Non-pigmented ciliary epithelial cell (primary cell): ENCODE measurements at regions not wholly inside any gene's neighbourhood (a gene's known extent, or its start where the extent isn't known, plus 50 kb on each side); places are given as distances from the start of the nearest gene placed in this dataset.

Source experiments
- DNase-seq: peaks from one replicate; pipeline ENCODE4 v3.0.0-alpha.2; 2010; ENCODE audit warnings: low read depth

GRCh38 chr3:188066141-188066540, 87.8 kb upstream of the LPP start:
- DNase-seq = no peak

DNA sequence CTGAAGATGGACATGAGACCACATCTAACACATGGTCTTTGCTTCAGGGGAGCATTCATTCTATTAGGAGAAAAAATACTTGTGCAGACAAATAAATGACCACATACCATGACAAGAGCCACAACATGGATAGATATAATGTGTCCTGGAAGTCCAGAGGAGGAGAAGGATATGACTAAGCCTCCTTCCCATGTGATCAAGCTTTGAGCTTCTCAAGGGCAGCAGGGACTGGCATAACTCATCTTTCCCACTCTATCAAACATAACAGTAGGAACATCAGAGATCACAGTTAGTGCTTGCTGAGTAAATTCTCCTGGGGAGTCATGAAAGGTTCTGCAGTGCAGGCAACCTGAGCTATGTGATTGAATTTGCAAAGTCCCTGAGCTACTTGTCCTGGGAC, 86.0 kb upstream of the LPP start:
- DNase-seq = no peak

- no peak for DNase-seq
These were observed 85.6 kb upstream of the LPP start for GRCh38 chr3:188068342-188068741.

GRCh38 chr3:188071636-188072035, 82.3 kb upstream of the LPP start:
- DNase-seq = no peak

DNA sequence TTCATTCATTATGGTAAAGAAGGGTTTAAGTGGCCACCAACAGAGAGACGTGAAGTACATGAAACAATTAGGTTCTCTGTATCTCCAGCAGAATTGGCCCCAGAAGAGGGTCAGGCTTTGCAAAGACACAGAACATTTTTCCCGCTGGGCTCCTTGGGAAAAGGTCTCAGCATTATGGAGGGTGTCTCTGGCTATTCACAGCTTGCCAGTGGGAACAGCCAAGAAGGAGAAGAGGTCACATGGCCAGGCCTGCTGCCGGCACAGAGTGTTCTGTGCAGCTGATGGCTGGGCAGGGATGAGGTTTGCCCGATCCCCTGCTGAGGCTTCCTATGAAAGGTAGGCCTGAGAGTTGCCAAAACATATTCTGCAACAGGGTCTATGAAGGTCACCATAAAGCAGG, 77.8 kb upstream of the LPP start:
- no peak for DNase-seq

GRCh38 chr3:188077160-188077799, 76.7 kb upstream of the LPP start:
- DNase-seq = no peak

- DNase-seq = no peak
These were observed 73.9 kb upstream of the LPP start for GRCh38 chr3:188080091-188080490.

DNA sequence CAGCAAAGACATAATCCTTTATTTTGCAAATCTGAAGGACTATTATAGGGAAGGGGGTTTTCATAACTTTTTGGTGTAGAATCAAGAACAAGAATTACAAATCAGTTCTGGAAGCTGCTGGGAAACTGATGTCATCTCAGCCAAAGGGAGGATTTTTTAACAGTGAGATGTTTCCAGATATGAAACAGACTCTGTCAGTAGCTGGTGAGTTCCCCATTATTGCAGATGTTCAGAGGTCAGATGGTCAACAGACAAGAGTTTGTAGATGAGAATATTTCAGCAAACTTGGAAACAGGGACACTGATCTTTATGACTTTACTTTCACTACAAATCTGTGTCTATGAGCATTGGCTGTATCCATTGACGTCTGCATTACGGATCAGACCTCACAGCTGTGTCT, 71.9 kb upstream of the LPP start:
- DNase-seq = peak; percentile 57

GRCh38 chr3:188082450-188082849, 71.5 kb upstream of the LPP start:
- DNase-seq = no peak

DNA sequence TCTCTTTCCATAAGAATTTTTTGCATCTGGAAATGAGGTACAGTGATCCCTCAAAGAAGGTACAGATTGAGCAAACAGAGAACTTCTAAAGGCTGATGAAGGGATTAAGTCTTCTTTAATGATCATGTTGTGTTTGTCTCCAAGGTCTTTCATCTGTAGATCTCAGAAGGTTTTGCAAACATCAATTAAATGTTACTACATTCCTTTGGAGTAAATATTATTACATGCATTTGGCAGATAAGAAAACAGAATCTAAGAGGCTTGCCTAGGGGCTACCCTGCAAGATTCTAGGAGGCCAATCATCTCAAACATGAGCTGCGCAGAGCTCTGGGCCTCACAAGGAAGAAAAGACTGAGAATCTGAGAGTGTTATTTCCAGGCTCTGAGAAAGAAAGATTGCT, 70.9 kb upstream of the LPP start:
- no peak for DNase-seq

DNA sequence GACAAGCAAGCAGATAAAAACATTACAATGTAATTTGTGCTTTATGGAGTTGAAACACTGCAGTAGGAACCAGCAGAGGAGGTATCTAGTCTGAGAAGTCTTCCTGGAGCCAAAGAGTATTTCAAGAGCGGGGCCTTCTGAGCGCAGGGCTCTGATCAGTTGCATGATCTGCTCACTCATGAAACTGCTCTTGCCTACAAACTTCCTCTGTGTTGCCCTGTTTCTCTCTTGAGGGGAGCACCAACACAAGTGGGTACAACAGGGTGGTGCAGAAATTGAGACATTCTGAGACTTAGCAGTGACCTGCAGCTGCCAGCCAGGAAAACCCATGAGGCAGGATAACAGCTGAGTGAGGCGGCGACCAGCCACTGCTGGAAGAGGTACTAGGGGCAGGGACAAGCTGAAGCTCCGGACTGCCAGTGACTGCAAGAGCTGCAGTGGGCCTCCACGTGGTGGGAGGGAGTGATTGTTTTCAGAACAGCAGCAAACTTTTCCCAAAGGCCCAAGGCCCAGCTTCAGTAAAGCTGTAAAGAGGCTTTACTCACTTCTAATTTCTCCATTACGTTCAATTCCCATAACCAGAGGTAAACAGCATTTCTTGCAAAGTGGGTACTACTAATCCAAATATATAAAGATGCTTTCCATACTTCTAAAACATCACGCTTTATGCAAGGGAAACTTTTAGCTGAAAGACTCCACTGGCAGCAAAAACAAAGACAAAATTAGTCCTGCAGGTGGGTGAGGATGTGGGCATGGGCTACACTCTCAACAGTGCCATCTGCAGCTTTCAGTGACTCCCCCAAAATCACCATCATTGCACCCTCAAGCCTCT, 69.0 kb upstream of the LPP start:
- no peak for DNase-seq

DNA sequence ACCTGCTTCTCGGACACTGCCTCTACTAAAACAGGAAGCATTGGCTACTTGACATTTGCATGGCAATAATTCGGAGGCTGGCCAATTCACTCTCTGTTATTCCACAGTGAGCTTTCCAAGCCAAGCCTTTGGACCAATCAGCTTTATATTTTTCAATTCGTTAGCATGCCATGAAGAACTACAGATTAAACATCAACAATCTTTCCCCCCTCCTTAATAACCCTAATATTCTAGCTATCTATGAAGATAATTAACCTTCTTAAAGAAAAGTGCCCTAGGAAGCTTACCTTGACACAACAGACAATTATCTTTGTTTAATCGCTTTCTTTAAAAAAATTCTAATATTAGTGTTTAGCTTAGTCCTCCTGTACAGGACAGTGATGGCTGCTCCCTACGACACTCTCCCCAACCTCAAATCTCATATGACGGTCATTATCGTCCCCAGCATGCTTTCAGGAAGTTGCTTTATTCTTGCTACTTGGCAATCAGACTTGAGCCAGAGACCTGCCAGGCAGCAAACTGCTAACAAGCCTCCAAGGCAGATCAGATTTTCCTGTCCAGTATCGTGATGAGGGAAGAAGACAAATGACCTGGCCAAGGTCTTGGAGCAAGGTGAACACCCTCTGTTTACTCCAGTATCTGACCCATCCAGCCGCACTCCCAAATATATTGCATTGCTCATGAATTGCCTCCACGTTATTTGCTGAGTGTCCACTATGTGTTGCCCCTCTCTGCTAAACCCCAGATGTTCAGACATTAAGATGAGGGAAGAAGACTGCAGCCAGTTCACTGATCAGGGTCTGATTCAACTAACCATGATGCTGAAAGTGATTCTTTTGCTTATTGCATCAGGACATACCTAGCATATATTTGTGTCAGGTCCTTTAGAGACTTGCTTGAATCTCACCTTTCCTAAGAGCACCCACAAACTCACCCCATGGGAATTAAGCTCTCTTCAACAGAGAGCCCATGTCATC, 68.1 kb upstream of the LPP start:
- DNase-seq = no peak

GRCh38 chr3:188088948-188089685, 64.8 kb upstream of the LPP start:
- no peak for DNase-seq

DNA sequence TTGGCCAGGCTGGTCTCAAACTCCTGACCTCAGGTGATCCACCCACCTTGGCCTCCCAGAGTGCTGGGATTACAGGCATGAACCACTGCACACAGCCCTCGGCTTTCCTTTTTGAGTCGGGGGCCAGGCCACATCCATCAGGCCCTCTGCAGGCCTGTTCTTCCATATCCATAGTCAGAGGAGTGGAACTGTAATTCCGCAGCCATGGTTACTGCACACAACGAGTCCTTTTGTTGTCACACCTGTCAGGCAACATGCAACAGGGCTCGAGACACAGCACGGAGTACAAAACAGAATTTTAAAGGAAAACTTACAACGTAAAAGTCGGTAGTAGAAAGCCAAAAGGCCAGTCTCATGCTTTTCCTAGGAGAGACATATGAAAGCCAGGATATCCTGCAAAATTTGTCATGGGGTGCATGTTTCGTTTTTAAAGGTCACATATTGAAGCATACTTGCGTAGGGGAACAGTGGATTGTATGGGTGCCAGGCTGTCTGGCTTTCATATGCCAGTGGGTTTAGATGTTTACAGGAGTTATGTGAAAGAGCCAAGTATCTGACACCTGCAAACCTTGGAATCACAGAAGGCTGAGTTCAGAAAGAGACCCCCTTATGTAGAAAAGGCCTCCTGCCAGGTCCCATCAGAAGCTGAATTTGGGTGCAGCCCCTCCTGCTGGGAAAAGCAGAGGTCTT, 63.2 kb upstream of the LPP start:
- DNase-seq = no peak

DNA sequence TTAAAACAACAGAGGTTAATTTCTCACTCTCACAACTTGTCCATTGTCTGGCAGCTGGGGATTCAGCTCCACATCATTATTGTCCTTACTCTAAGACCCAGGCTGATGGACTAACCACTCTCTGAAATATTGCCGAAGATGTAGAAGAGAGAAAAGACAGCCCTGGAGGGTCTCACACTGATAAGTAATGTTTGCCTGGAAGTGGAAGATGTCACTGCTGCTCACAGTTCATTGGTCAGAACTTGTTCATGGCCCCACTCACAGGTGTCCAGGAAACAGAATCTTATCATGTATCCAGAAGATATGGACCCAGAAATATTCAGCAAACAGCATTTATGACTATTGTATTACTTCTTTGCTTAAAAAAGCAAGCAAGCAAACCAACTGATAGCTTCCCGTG, 62.2 kb upstream of the LPP start:
- no peak for DNase-seq

- DNase-seq = no peak
These were observed 61.3 kb upstream of the LPP start for GRCh38 chr3:188092648-188093047.

DNA sequence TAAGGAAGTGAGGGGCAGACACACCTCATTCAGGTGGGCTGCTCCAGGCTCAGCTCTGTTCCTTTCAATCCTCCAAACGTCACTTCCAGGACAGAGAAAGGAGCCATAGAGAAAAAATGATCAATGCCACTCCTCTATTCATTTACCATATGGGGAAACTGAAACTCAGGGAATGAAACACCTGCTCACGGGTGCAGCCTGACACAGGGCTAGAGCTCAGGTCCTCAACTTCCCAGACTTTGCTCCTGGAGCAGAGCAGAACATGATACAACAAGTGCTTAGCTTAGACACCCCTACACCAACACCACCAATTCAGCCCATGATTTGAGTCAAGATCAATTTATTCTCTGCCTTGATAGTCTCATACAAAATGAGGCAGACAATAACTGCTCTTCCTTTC, 58.5 kb upstream of the LPP start:
- no peak for DNase-seq

- DNase-seq = no peak
These were observed 56.2 kb upstream of the LPP start for GRCh38 chr3:188097791-188098190.

DNA sequence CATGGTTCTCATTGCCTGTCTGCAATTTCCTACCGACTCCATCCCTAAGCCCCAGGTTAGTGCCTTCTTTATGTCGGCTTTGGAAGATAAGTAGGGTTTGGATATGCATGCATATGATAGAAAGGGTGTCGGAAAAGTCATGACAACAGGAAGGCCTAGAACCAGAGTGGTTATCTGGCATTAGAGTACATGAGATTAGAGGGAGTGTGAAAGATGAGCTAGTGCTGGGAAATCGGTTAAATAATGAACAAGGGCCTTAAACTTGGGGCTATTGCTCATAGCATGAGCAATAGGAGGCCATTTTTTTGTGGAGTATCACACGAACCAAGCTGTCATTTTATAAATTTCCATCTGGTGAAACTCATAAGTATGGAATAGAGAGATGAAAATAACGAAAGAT, 54.0 kb upstream of the LPP start:
- DNase-seq = no peak

GRCh38 chr3:188102861-188103547, 51.0 kb upstream of the LPP start:
- no peak for DNase-seq

DNA sequence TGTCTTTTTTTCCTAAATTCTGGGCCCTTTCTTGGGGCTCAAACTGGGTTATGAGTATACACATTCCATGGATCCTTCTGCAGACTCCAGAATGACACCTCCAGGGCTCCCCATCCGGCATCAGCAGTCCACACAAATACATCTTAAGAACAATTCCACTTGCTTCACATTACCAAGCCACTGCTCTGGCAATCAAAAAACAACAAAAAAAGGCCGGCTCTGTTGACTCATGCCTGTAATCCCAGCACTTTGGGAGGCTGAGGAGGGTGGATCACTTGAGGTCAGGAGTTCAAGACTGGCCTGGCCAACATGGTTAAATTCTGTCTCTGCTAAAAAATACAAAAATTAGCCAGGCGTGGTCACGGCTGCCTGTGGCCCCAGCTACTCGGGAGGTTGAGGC, 49.9 kb upstream of the LPP start:
- DNase-seq = no peak
